ENCODE measurements at regions not wholly inside any gene's neighbourhood (a gene's known extent, or its start where the extent isn't known, plus 50 kb on each side); places are given as distances from the start of the nearest gene placed in this dataset.

DNA sequence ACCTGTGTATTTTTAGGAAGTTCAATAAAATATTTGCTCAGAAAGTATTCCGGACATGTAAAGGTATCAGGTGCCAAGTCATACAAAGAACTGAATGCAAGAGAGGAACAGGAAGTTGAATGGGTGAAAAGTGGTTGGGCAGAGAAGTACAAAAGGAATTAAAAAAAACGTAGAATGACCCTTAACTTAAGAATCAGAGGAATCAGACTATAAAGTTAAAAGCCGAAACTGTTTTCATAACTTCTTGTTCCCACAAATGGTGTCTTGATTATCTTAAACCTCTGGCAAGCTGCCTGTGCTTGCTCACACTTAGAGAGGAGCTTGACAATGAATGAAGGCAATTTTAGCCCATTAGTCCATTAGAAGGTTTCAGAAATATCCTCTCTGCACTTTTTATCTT, 81.6 kb upstream of the HHIP start:
- no peak for TF ChIP-seq FOXA1 (IDR thresholded peaks at IDR 0.05)
- no peak for TF ChIP-seq NFRKB (IDR thresholded peaks at IDR 0.05)
- TF ChIP-seq, protein P1, sequence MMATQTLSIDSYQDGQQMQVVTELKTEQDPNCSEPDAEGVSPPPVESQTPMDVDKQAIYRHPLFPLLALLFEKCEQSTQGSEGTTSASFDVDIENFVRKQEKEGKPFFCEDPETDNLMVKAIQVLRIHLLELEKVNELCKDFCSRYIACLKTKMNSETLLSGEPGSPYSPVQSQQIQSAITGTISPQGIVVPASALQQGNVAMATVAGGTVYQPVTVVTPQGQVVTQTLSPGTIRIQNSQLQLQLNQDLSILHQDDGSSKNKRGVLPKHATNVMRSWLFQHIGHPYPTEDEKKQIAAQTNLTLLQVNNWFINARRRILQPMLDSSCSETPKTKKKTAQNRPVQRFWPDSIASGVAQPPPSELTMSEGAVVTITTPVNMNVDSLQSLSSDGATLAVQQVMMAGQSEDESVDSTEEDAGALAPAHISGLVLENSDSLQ (IDR thresholded peaks at IDR 0.05): no peak
- no peak for TF ChIP-seq TARDBP (IDR thresholded peaks at IDR 0.05)
- no peak for TF ChIP-seq FOXK2 (IDR thresholded peaks at IDR 0.05)

All from HEK293T (cell line).